GM12878 (cell line): ENCODE measurements at regions not wholly inside any gene's neighbourhood (a gene's known extent, or its start where the extent isn't known, plus 50 kb on each side); places are given as distances from the start of the nearest gene placed in this dataset.

Experiments
- ATAC-seq: fragments of 200-7000 bp; cut with Tn5 transposase; 3 replicates; pipeline ENCODE4 v1.9.1; 2020; ENCODE audit warnings: mild to moderate bottlenecking, moderate library complexity
- BruUV-seq: library from RNA; stranded (reverse); fragments of 400-500 nt; replicated peaks from 2 replicates; lab custom pipeline; 2021; lab: Mats Ljungman, UMichigan
- CTCF ChIA-PET: fragments of 300-600 bp; sonication (Branson Sonifier 250); formaldehyde crosslinking; extraction: SDS; loops from one replicate; lab custom pipeline; 2021; ENCODE audit warnings: inconsistent platforms; lab: Yijun Ruan, JAX
- POLR2A ChIA-PET: fragments of 350-600 bp; formaldehyde crosslinking; extraction: SDS; loops from one replicate; lab custom pipeline; 2021; ENCODE audit warnings: inconsistent platforms; lab: Charles Lee
- RAD21 ChIA-PET: fragments of 300-600 bp; sonication (Branson Sonifier 250); formaldehyde crosslinking; loops from one replicate; lab custom pipeline; 2023; ENCODE audit warnings: antibody characterized with exemption; ENCODE audit not compliant: unreplicated experiment; lab: Charles Lee
- SMC1A ChIA-PET: fragments of 300-600 bp; sonication (Branson Sonifier 250); formaldehyde crosslinking; loops from one replicate; lab custom pipeline; 2023; ENCODE audit not compliant: unreplicated experiment, uncharacterized antibody; lab: Charles Lee
- DNase-seq: peaks from one replicate; pipeline ENCODE4 v3.0.0-alpha.2; 2011; ENCODE audit warnings: low read depth, low spot score
- FAIRE-seq: peaks from 3 replicates; lab custom pipeline; 2011; peaks lifted over from hg19 to GRCh38; lab: Jason Lieb, UNC
- H2AFZ ChIP-seq: 2 replicates; pipeline ENCODE4 v1.6.0; 2011; ENCODE audit warnings: low read depth, low read length, control low read depth; ENCODE audit not compliant: control insufficient read depth
- H3K27ac ChIP-seq: 2 replicates; pipeline ENCODE4 v1.5.1; 2011; ENCODE audit warnings: control low read depth; ENCODE audit not compliant: control insufficient read depth, insufficient read depth
- H3K27me3 ChIP-seq, 2 experiments: replicated peaks in 1 of 2; 2 replicates each; pipeline versions ENCODE4 v1.6.0 to v1.6.1; 2011; ENCODE audit warnings: low read length in 1 of 2; ENCODE audit not compliant: control insufficient read depth in 2 of 2, insufficient read depth in 2 of 2
- H3K36me3 ChIP-seq, 2 experiments: 2 replicates each; pipeline ENCODE4 v1.5.1; 2011; ENCODE audit warnings: low read length in 1 of 2; ENCODE audit not compliant: control insufficient read depth in 2 of 2, insufficient read depth in 2 of 2
- H3K4me1 ChIP-seq: 2 replicates; pipeline ENCODE4 v1.6.1; 2011; ENCODE audit warnings: mild to moderate bottlenecking, low read length, moderate library complexity, mixed read lengths; ENCODE audit not compliant: control insufficient read depth, insufficient read depth
- H3K4me2 ChIP-seq: 2 replicates; pipeline ENCODE4 v1.6.0; 2011; ENCODE audit warnings: control low read depth; ENCODE audit not compliant: control insufficient read depth, insufficient read depth
- H3K4me3 ChIP-seq: fragments of 200-600 bp; sonication (generic); 2 replicates; pipeline ENCODE4 v1.5.1; 2016
- H3K79me2 ChIP-seq: 2 replicates; pipeline ENCODE4 v1.6.0; 2011; ENCODE audit warnings: low read length; ENCODE audit not compliant: control insufficient read depth, insufficient read depth
- H3K9ac ChIP-seq: 2 replicates; pipeline ENCODE4 v1.8.0; 2011; ENCODE audit warnings: low read length, control low read depth, mixed read lengths; ENCODE audit not compliant: control insufficient read depth, insufficient read depth
- H3K9me3 ChIP-seq: replicated peaks from 3 replicates; pipeline ENCODE4 v1.5.1; 2011; ENCODE audit warnings: mild to moderate bottlenecking, low read length; ENCODE audit not compliant: control insufficient read depth, insufficient read depth
- H4K20me1 ChIP-seq: 2 replicates; pipeline ENCODE4 v1.6.0; 2011; ENCODE audit not compliant: control insufficient read depth, insufficient read depth
- CREM ChIP-seq: IDR thresholded peaks from 2 replicates; pipeline ENCODE4 v1.6.1; 2014; ENCODE audit warnings: antibody characterized with exemption, low read depth
- EP300 ChIP-seq, 2 experiments: fragments of 150-350 bp in 1 of 2; IDR thresholded peaks; 2 replicates each; pipeline ENCODE4 v1.6.1; 2011 to 2012; ENCODE audit warnings: low read depth in 2 of 2, low read length in 2 of 2, borderline replicate concordance in 1 of 2, improper control_type of control experiment in 1 of 2, inconsistent platforms in 1 of 2; ENCODE audit not compliant: control insufficient read depth in 1 of 2
- FOS ChIP-seq: IDR thresholded peaks from 3 replicates; pipeline ENCODE4 v1.6.1; 2011; ENCODE audit warnings: borderline replicate concordance; ENCODE audit not compliant: insufficient read length; ENCODE audit errors: extremely low read depth
- FOXK2 ChIP-seq: fragments of 450-650 bp; IDR thresholded peaks from 2 replicates; pipeline ENCODE4 v1.6.1; 2017; ENCODE audit warnings: mild to moderate bottlenecking, moderate library complexity
- MXI1 ChIP-seq: fragments of 150-350 bp; IDR thresholded peaks from 2 replicates; pipeline ENCODE4 v1.6.1; 2011; ENCODE audit warnings: low read depth, mild to moderate bottlenecking, inconsistent platforms, low read length, improper control_type of control experiment
- NR2F1 ChIP-seq: fragments of 450-650 bp; conservative IDR thresholded peaks from 2 replicates; pipeline ENCODE4 v1.6.1; 2017; ENCODE audit warnings: mild to moderate bottlenecking
- PAX5 ChIP-seq: IDR thresholded peaks from 2 replicates; pipeline ENCODE4 v1.6.1; 2011; ENCODE audit warnings: low read depth, low read length, borderline replicate concordance
- RELA ChIP-seq: fragments of 450-650 bp; IDR thresholded peaks from 2 replicates; pipeline ENCODE4 v1.8.0; 2014; ENCODE audit warnings: borderline replicate concordance; ENCODE audit not compliant: partially characterized antibody
- RFX5 ChIP-seq: IDR thresholded peaks from 2 replicates; pipeline ENCODE4 v1.6.1; 2011; ENCODE audit warnings: low read depth, low read length, improper control_type of control experiment
- ZSCAN29 ChIP-seq: fragments of 450-650 bp; IDR thresholded peaks from 2 replicates; pipeline ENCODE4 v1.6.1; 2017; ENCODE audit warnings: mild to moderate bottlenecking, moderate library complexity
- WGBS: methylation state at CpG from one replicate; pipeline ENCODE4 v1.1.6; 2016; ENCODE audit warnings: low lambda C conversion rate; ENCODE audit not compliant: insufficient replicate concordance, insufficient coverage; ENCODE audit errors: missing lambda C conversion rate; 5-methylcytosine and 5-hydroxymethylcytosine counted together
- in situ Hi-C: fragments of 300-500 bp; cut with MboI; formaldehyde crosslinking; loops from 9 replicates; pipeline ENCODE4 v1.14.3; 2018; ENCODE audit warnings: mixed read lengths
- intact Hi-C: fragments of 100-400 bp; cut with micrococcal nuclease; formaldehyde crosslinking; loops from one replicate; pipeline ENCODE4 v1.14.2; 2022; ENCODE audit not compliant: unreplicated experiment
- TF ChIP-seq, protein P1 (sequence below): fragments of 450-650 bp; IDR thresholded peaks from 2 replicates; pipeline ENCODE4 v1.6.1; 2016; ENCODE audit warnings: mild to moderate bottlenecking, moderate library complexity, borderline replicate concordance

DNA sequence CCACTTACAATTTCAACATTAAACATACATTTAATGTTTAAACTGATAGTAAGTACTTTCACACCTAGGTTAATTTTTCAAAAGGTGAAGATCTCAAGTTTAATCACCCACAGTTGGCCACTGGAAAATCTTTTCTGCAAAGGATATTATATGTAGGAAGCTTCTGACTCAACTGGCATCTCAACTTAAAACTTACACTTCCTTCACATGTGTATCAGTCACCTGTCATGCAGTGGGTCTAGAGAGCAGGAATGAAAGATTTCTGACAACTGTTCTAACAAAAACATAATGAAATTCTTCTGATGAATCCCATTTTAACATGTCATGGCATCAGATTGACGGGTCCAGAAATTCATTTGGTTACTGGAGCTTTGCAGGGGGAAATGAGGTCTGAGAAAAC is 192.8 kb downstream of the KLHL28 start:
- H3K36me3 ChIP-seq = no peaks in the 10 kb centered on the region
- no peaks in the 10 kb centered on the region for H3K4me1 ChIP-seq
- RAD21 ChIA-PET = interaction anchor here (1.2 kb wide), 1 partner anchor 36 kb away, joined by 3 read pairs; no protein-coding TSS in a partner anchor
- POLR2A ChIA-PET = no interaction called here
- no peaks in the 10 kb centered on the region for H3K79me2 ChIP-seq
- H3K27me3 ChIP-seq = no peaks in the 10 kb centered on the region
- ATAC-seq (no peak), DNase-seq (no peak), FAIRE-seq (no peak)
- no peak overlapping the region for H3K4me3 ChIP-seq
- no peak overlapping the region for H3K27ac ChIP-seq
- H3K9ac ChIP-seq = no peak overlapping the region
- CTCF ChIA-PET = no interaction called here
- TF ChIP-seq PAX5 (no peak), CREM (no peak), RELA (no peak), RFX5 (no peak), EP300 (IDR thresholded peaks at IDR 0.05; ENCODE audit: borderline replicate concordance in 1 of 2, control insufficient read depth in 1 of 2, low read depth in 2 of 2, low read length in 2 of 2) (no peak), FOS (no peak), ZSCAN29 (no peak), FOXK2 (no peak)
- 0% methylated on average over 1 of the region's 1 CpG for WGBS
- no peaks in the 10 kb centered on the region for H4K20me1 ChIP-seq
- no TSS peak for BruUV-seq
- SMC1A ChIA-PET = interaction anchor here (0.9 kb wide), 1 partner anchor 11 kb away, joined by 4 read pairs; no protein-coding TSS in a partner anchor
- in situ Hi-C loops (no loop called here), intact Hi-C loops (no loop called here)
- H3K9me3 ChIP-seq = no peaks in the 10 kb centered on the region
- H2AFZ ChIP-seq = no peak overlapping the region
- H3K4me2 ChIP-seq = no peak overlapping the region

DNA sequence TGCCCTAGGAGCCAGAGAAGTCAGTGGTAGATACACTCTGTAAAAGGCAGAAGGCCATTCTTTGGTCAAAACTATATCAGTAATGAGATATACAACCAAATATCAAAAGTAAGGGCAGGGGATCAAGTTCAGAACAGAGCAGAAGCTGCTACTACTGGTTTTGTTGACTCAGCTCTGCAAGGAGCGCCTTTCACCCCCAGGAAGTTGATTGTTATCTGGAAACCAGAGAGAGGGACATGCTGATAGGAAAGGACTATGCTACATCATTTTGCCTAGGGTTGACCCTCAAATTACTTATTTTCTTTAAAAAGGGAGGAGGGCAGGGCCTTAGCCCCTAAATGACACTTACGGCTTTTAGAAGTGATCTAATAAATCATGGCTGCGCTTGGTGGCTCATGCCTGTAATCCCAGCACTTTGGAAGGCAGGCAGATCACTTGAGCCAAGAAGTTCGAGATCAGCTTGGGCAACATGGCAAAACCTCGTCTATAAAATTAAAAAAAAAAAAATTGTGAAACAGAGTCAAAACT is 194.0 kb downstream of the KLHL28 start:
- Histone ChIP-seq H3K36me3 (no peaks in the 10 kb centered on the region), H3K4me2 (no peak overlapping the region), H3K4me1 (no peaks in the 10 kb centered on the region), H3K79me2 (no peaks in the 10 kb centered on the region), H2AFZ (no peak overlapping the region), H3K9ac (no peak overlapping the region), H3K27me3 (no peaks in the 10 kb centered on the region), H3K27ac (no peak overlapping the region), H3K9me3 (no peaks in the 10 kb centered on the region), H3K4me3 (no peak overlapping the region), H4K20me1 (no peaks in the 10 kb centered on the region)
- ChIA-PET SMC1A (no interaction called here), RAD21 (interaction anchor here (1.2 kb wide), 1 partner anchor 37 kb away, joined by 3 read pairs; no protein-coding TSS in a partner anchor), CTCF (no interaction called here), POLR2A (no interaction called here)
- WGBS = 8% methylated on average over 5 of the region's 5 CpGs
- no peak for DNase-seq
- no TSS peak for BruUV-seq
- in situ Hi-C loops = no loop called here
- intact Hi-C loops = no loop called here
- FAIRE-seq = no peak
- ATAC-seq = no peak
- no peak for TF ChIP-seq MXI1
- TF ChIP-seq NR2F1 = no peak
- TF ChIP-seq, protein P1, sequence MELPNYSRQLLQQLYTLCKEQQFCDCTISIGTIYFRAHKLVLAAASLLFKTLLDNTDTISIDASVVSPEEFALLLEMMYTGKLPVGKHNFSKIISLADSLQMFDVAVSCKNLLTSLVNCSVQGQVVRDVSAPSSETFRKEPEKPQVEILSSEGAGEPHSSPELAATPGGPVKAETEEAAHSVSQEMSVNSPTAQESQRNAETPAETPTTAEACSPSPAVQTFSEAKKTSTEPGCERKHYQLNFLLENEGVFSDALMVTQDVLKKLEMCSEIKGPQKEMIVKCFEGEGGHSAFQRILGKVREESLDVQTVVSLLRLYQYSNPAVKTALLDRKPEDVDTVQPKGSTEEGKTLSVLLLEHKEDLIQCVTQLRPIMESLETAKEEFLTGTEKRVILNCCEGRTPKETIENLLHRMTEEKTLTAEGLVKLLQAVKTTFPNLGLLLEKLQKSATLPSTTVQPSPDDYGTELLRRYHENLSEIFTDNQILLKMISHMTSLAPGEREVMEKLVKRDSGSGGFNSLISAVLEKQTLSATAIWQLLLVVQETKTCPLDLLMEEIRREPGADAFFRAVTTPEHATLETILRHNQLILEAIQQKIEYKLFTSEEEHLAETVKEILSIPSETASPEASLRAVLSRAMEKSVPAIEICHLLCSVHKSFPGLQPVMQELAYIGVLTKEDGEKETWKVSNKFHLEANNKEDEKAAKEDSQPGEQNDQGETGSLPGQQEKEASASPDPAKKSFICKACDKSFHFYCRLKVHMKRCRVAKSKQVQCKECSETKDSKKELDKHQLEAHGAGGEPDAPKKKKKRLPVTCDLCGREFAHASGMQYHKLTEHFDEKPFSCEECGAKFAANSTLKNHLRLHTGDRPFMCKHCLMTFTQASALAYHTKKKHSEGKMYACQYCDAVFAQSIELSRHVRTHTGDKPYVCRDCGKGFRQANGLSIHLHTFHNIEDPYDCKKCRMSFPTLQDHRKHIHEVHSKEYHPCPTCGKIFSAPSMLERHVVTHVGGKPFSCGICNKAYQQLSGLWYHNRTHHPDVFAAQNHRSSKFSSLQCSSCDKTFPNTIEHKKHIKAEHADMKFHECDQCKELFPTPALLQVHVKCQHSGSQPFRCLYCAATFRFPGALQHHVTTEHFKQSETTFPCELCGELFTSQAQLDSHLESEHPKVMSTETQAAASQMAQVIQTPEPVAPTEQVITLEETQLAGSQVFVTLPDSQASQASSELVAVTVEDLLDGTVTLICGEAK = no peak
